Fibroblast of the conjunctiva (primary cell): ENCODE measurements at regions not wholly inside any gene's neighbourhood (a gene's known extent, or its start where the extent isn't known, plus 50 kb on each side); places are given as distances from the start of the nearest gene placed in this dataset.
"Not testable (repeated sequence)": the region's sequence is repeated elsewhere in the genome, so short reads cannot be mapped to it uniquely, and the experiment has no call there.

ENCODE experiments used
- DNase-seq: peaks from one replicate; pipeline ENCODE4 v3.0.0-alpha.2; 2010; ENCODE audit warnings: low read depth

DNA sequence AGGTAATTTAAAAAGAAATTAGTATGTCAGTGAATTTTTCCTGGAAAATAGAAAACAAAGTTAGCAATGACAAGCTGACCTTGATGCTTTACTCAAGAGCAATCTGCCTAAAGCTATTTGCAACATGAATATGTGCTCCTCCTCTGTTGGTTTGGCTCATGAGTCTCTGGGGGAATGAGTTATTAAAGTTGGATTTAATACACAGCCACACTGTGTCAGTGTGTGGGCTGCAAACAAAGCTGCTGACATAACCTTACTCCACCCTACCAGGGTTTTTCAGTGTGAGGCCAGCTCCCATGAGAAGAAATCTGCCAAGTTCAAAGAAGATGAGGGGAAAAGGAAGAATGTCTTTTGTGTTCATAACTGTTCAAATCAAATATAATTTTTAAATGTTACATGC lies 280.5 kb downstream of the TLL1 start:
- peak; percentile 42 for DNase-seq

- no peak for DNase-seq
Observed at GRCh38 chr4:166162327-166162726, 289.3 kb downstream of the TLL1 start.

- DNase-seq, result peak; percentile 70
Observed at GRCh38 chr4:166165829-166166420, 292.9 kb downstream of the TLL1 start.

GRCh38 chr4:166169111-166169510 lies 296.1 kb downstream of the TLL1 start:
- DNase-seq, result no peak

DNA sequence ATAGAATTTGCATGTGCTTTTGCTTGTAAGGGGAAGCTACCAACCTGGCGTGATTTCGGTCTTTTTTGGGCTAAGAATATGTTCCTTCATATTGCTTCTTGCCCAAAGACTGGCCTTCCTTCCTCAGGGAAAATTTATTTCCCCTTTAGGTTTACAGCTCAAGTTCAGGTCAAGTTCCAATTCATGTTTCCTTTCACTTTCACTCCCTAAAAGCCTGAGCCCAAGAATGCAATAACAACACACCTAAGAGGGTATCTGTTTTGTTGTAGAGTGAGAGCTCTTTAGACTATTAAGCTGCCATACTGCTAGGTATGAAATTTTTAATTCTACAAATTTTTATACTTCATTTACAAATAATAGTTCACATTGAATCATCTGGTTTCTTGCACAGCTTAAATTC lies 299.6 kb downstream of the TLL1 start:
- DNase-seq, result no peak

DNA sequence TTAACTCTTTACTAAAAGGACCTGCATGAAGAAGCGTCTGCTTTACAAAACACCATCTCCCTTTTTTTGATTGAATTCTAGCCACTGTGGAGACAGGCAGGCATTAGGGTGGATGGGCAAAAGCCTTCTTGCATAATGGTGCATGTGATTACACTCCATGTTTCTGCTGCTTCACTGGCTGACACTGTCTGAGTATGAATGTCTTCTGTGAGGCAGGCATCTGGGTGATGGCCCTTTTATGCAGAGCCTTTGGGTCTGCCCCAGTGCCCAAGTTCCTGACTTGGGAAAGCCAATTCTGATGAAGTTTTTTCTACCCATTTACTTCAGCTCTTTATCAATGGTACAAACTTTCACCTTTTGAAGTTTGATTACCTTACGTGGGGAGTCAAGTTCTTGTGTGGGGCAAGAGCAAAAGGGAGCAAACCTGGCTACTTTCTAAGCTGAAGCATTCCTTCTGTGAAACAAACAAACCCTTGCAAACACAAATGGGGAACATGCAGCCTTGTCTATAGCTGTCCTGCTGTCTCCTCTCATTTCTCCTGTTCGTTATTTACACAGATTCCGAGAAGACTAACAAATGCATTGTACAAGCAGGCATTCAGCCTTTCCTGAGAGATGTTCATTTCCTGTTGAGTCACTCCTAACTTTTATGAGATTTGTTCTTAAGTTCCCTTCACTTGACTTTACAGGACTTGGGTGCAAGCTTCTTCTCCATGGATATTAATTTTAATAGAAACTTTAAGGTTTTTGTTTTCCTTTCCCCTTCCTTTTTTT lies 301.9 kb downstream of the TLL1 start:
- DNase-seq, result no peak

- no peak for DNase-seq
Observed at GRCh38 chr4:166182145-166182544, 309.1 kb downstream of the TLL1 start.

GRCh38 chr4:166195101-166195500 lies 322.1 kb downstream of the TLL1 start:
- no peak for DNase-seq

DNA sequence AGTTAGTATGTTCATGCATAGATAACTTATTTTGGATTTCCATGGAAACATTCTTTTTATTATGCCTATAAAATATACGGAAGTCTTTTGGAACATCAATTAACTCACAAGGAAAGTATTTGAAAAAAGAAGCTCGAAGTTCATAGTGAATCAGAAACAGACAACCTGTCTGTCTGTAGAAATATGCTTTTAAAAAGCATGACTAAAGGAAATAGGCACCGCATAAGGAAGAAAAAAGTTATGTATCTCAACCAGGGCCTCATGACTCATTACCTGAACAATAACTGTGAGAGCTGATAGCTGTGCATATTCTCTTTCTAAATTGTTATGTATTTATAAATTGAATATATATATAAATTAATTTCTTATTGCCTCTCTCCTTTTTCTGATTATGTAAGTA lies 324.1 kb downstream of the TLL1 start:
- DNase-seq, result no peak

DNA sequence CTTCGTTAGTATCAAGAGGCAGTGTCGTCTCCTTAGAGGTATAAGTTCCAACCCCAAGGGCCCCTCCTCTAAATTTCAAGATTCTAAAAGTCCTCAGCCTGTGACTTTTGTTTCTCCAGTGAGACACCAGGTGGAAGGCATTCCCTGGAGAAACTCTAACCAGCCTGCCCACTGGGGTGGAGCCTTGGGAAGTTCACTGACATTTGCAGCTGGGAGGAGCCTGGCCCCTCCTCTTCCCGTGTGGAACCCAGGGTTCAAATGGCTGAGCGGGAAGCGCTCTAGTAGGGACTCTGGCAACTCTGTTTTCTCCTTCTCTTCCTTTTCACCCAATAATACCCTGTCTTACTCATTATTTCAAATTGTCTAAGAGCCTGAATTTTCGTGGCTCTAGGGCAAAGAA lies 325.0 kb downstream of the TLL1 start:
- no peak for DNase-seq

DNA sequence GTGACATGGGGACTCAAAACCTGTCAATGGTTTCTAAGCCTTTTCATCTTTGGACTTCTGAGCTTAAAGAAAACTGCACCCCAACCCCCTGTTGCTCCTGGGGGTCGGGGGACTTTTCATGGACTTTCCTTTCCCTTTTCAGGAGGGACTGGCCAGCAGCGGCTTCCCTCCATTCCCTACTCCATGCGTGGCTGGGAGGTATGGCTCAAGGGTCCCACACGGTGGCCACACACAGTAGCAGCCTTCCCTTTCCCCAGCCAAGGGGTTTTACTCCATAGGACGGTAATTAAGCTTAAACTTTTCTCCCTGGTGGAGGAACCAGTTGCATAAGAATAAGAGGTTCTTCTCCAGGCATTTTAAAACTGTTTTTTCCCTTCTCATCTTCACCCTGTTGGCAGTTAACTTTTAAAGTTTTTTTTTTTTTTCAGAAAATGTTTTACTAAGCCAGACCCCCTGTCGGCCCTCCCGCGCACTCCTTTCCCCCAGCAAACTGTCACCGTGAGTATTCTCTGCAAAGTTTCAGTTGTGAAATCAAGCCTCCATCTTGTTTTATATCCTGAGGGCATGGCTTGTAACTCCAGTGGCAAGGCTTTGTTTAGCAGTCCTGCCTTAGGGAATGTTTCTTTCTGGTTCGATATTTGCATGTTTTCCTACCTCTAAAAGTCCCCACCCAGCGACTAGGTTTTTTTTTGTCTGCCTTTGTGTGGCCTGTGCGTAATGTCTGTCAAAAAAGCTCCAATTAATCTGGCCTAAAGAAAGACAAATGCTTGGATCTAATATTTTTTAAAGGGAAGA lies 325.7 kb downstream of the TLL1 start:
- DNase-seq, result no peak

- DNase-seq, result no peak
Observed at GRCh38 chr4:166202991-166203390, 330.0 kb downstream of the TLL1 start.

DNA sequence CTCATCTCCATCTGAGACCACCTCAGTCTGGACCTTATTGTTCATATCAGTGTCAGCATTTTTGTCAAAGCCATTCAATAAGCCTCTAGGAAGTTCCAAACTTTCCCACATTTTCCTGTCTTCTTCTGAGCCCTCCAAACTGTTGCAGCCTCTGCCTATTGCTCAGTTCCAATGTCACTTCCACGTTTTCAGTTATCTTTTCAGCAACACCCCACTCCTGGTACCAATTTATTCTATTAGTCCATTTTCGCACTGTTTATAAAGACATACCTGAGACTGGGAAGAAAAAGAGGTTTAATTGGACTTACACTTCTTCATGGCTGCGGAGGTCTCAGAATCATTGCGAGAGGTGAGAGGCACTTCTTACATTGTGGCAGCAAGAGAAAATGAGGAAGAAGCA lies 339.3 kb downstream of the TLL1 start:
- DNase-seq, result not testable (repeated sequence)

GRCh38 chr4:166222271-166222670 lies 349.2 kb downstream of the TLL1 start:
- DNase-seq, result no peak

- DNase-seq, result no peak
Observed at GRCh38 chr4:166228112-166228511, 355.1 kb downstream of the TLL1 start.

GRCh38 chr4:166229799-166230198 lies 356.8 kb downstream of the TLL1 start:
- DNase-seq, result no peak

GRCh38 chr4:166230841-166231240 lies 357.8 kb downstream of the TLL1 start:
- DNase-seq, result no peak

- DNase-seq, result no peak
Observed at GRCh38 chr4:166239354-166239753, 366.3 kb downstream of the TLL1 start.

DNA sequence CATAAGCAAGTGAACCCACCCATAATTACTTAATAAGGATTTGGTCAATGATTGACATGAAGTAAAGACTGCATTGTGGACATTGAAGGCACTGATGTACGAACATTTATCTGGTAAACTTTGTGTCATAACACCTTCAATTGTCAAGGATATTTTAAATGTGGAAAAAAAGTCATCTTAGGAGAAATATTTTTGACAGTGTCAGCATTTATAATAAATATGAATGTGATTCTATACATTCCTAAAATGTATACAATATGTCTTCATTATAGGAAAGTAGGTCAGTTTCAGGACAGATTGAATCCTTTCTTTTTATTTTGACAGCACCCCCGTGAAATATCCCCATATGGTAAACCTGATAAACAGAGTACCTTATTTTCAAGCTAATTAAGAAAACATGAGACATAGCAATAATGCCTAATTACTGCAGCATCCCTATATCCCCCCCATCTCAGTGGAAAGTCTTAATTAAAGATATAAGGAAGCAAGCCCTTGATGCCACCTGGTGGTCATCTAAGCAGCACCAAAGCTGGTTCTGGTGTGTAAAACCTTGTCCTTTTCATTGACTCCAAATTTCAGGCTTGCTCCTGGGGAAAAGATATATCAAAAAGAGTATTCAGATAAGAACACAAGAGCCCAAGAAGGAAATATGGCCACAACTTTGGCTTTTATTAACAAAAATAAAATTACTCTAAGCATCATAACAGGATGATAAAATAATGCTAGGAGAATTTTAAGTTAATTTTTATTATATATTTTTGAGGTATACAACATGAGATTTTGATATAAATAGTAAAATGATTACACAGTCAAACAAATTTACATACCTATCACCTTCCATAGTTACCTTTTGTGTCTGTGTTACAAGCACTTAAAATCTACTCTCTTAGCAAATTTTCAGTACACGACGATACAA lies 379.7 kb downstream of the TLL1 start:
- DNase-seq, result peak; percentile 3

GRCh38 chr4:166257276-166257675 lies 384.2 kb downstream of the TLL1 start:
- DNase-seq, result no peak

- DNase-seq, result no peak
Observed at GRCh38 chr4:166257891-166258290, 384.9 kb downstream of the TLL1 start.

DNA sequence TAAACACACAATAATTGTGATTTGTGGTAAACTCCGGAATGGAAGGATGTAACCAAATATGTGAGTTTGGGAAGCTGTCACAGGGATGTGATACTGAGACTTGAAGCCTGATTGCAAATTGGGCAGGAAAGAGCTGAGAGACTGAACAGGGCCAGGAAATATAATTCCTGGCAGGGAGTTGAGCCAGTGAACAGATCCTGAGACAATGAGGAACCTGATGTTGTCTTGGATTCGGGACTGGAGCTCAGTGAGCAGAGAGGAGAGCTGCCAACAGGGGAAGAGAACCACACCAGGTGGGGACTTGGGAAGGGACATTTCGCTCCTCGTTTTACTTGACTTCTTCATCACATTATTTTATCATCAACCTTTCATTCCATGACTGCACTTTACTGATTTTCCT lies 386.0 kb downstream of the TLL1 start:
- no peak for DNase-seq
